Fibroblast of pulmonary artery (primary cell): ENCODE measurements at regions not wholly inside any gene's neighbourhood (a gene's known extent, or its start where the extent isn't known, plus 50 kb on each side); places are given as distances from the start of the nearest gene placed in this dataset.
"Not testable (repeated sequence)": the region's sequence is repeated elsewhere in the genome, so short reads cannot be mapped to it uniquely, and the experiment has no call there.

Experiments
- DNase-seq: peaks from one replicate; pipeline ENCODE4 v3.0.0-alpha.2; 2010; ENCODE audit warnings: low read depth
- H3K4me3 ChIP-seq: replicated peaks from 2 replicates; pipeline ENCODE4 v1.5.1; 2011; ENCODE audit warnings: low read depth, mild to moderate bottlenecking, control low read depth, low read length, moderate library complexity
- CTCF ChIP-seq: IDR thresholded peaks from 2 replicates; pipeline ENCODE4 v1.5.1; 2011; ENCODE audit warnings: mild to moderate bottlenecking, control low read depth, low read length, inconsistent platforms; ENCODE audit errors: missing control alignments

DNA sequence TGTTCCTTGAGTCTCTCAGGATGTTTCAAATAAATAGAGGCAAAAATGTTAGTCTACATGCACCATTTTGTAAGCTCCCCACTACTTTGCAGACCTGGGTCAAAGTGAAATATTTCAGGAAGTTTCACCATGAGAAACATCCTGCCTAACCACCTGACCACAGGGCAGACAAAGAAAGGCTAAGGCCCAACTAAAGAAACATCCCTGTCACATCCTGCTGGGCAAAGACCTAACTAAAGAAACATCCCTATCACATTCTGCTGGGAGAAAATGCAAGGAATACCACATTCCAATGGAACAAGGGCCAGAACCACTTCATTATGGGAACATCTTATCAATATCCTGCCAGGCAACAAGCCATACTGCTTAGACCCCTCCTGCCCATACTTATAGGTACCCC lies 1303.4 kb downstream of the TECRL start:
- no peak overlapping the region for H3K4me3 ChIP-seq
- no peak for DNase-seq
- TF ChIP-seq CTCF: no peak

- no peak for TF ChIP-seq CTCF
- H3K4me3 ChIP-seq: no peak overlapping the region
- no peak for DNase-seq
These were observed 1318.6 kb downstream of the TECRL start for GRCh38 chr4:63090641-63091040.

DNA sequence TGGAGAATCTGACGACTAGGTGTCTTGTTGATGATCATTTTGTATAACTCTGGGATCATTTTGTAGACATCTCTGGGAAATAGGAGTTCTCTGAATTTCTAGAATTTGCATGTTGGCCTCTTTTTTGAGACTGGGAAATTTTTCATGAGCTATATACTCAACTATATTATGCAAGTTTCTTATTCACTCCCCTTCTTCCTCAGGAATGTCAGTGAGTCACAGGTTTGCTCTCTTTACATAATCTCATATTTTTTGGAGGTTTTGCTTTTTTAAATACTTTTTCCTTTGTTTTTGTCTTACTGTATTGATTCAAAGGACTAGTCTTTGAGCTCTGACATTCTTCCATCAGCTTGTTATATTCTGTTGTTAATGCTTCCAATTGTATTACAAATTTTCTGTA lies 1324.2 kb downstream of the TECRL start:
- no peak overlapping the region for H3K4me3 ChIP-seq
- no peak for TF ChIP-seq CTCF
- DNase-seq: no peak

DNA sequence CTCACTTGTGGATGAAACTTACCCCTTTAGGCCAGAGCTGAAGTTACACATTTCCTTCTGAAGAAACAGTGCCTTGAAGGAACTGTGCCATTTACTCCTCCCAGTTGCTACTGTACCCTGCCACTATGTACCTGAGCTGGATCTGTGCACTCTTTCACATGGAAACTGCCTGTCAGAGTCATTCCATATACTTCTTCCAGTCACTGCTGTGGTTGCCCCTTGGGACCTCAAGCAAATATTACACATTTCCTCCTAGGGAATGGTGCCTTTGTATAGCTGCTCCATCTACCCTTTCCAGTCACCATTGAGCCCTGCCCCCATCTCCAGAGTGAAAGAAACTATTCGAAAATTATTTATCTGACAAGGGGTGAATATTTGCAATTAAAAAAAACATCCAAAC lies 1328.3 kb downstream of the TECRL start:
- TF ChIP-seq CTCF: no peak
- no peak overlapping the region for H3K4me3 ChIP-seq
- no peak for DNase-seq

- no peak for TF ChIP-seq CTCF
- no peak overlapping the region for H3K4me3 ChIP-seq
- DNase-seq: no peak
These were observed 1345.5 kb downstream of the TECRL start for GRCh38 chr4:63063760-63064159.

GRCh38 chr4:63062891-63063290 lies 1346.4 kb downstream of the TECRL start:
- DNase-seq: not testable (repeated sequence)

DNA sequence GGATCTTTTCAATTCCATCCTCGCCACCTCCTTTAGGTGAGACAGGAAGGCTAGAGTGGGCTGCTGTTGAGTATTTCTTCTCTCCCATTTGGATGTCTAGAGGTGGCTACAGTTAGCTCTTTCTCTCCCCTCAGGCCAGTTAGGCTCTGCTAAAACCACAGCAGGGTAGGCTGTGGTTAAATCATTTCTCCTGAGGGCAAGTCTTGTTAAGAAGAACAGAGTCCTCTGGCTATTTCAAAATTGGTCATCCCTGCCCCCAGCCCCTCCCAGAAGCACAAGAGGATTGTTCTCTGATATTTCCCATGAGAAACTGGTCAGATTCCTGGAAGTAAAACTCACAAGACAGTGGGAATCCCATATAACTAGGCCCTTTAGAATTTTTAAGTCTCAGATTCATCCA lies 1359.5 kb downstream of the TECRL start:
- no peak overlapping the region for H3K4me3 ChIP-seq
- no peak for TF ChIP-seq CTCF
- no peak for DNase-seq

More at GRCh38 chr4:63062891-63063290, 1346.4 kb downstream of the TECRL start:
- not testable (repeated sequence) for H3K4me3 ChIP-seq

- no peak overlapping the region for H3K4me3 ChIP-seq
- DNase-seq: no peak
- TF ChIP-seq CTCF: no peak
These were observed 1360.0 kb downstream of the TECRL start for GRCh38 chr4:63049278-63049677.
